GM23338 (cell line): ENCODE measurements at regions not wholly inside any gene's neighbourhood (a gene's known extent, or its start where the extent isn't known, plus 50 kb on each side); places are given as distances from the start of the nearest gene placed in this dataset.

ENCODE experiments used
- ATAC-seq: fragments of 200-7000 bp; cut with Tn5 transposase; 3 replicates; pipeline ENCODE4 v1.9.1; 2020
- DNase-seq: peaks from one replicate; pipeline ENCODE4 v3.0.0-alpha.2; 2015; ENCODE audit warnings: low spot score
- H2AFZ ChIP-seq: fragments of 200-600 bp; sonication (generic); 2 replicates; pipeline ENCODE4 v1.8.0; 2016; ENCODE audit warnings: antibody characterized with exemption, mild to moderate bottlenecking, moderate library complexity
- H3F3A ChIP-seq: fragments of 200-600 bp; sonication (generic); replicated peaks from 2 replicates; pipeline ENCODE4 v1.8.0; 2017; ENCODE audit warnings: antibody characterized with exemption, mixed run types, low read depth
- H3K27ac ChIP-seq: fragments of 200-600 bp; sonication (generic); 2 replicates; pipeline ENCODE4 v1.6.1; 2016; ENCODE audit warnings: low read depth
- H3K27me3 ChIP-seq: fragments of 200-600 bp; sonication (generic); 2 replicates; pipeline ENCODE4 v1.8.0; 2016; ENCODE audit warnings: mild to moderate bottlenecking, mixed run types, moderate library complexity; ENCODE audit not compliant: insufficient read depth
- H3K36me3 ChIP-seq: fragments of 200-600 bp; sonication (generic); 2 replicates; pipeline ENCODE4 v1.8.0; 2016; ENCODE audit warnings: mild to moderate bottlenecking; ENCODE audit not compliant: insufficient read depth
- H3K4me1 ChIP-seq: fragments of 200-600 bp; sonication (generic); 2 replicates; pipeline ENCODE4 v1.8.0; 2016; ENCODE audit warnings: mild to moderate bottlenecking, moderate library complexity; ENCODE audit not compliant: insufficient read depth
- H3K4me2 ChIP-seq: fragments of 200-600 bp; sonication (generic); 2 replicates; pipeline ENCODE4 v1.7.1; 2017; ENCODE audit warnings: mixed run types
- H3K4me3 ChIP-seq: fragments of 200-600 bp; sonication (generic); 2 replicates; pipeline ENCODE4 v1.6.1; 2016; ENCODE audit warnings: mixed run types
- H3K79me2 ChIP-seq: fragments of 200-600 bp; sonication (generic); replicated peaks from 2 replicates; pipeline ENCODE4 v1.8.0; 2017; ENCODE audit warnings: mild to moderate bottlenecking; ENCODE audit not compliant: insufficient read depth
- H3K9me2 ChIP-seq: fragments of 200-600 bp; sonication (generic); 2 replicates; pipeline ENCODE4 v1.8.0; 2017; ENCODE audit not compliant: insufficient read depth
- H4K20me1 ChIP-seq: fragments of 200-600 bp; sonication (generic); replicated peaks from 2 replicates; pipeline ENCODE4 v1.8.0; 2017; ENCODE audit warnings: mild to moderate bottlenecking; ENCODE audit not compliant: insufficient read depth
- H3K27ac Mint-ChIP-seq: 2 replicates; pipeline ENCODE4 v1.8.0; 2020; ENCODE audit warnings: inconsistent platforms, mild to moderate bottlenecking, moderate library complexity, mixed read lengths
- H3K27me3 Mint-ChIP-seq: 3 replicates; pipeline ENCODE4 v1.8.0; 2022; ENCODE audit warnings: low read depth, mild to moderate bottlenecking, moderate library complexity, mixed read lengths, inconsistent platforms; ENCODE audit not compliant: insufficient read depth, poor library complexity
- H3K36me3 Mint-ChIP-seq: 3 replicates; pipeline ENCODE4 v1.8.0; 2021; ENCODE audit warnings: low read depth, mild to moderate bottlenecking, inconsistent platforms, moderate library complexity, mixed read lengths
- H3K4me1 Mint-ChIP-seq: 3 replicates; pipeline ENCODE4 v1.8.0; 2020; ENCODE audit warnings: mild to moderate bottlenecking, inconsistent platforms, mixed read lengths
- H3K4me3 Mint-ChIP-seq: 3 replicates; pipeline ENCODE4 v1.8.0; 2021; ENCODE audit warnings: moderate library complexity, mild to moderate bottlenecking, inconsistent platforms, mixed read lengths
- H3K9me3 Mint-ChIP-seq: 3 replicates; pipeline ENCODE4 v1.8.0; 2020; ENCODE audit warnings: moderate library complexity, mild to moderate bottlenecking, inconsistent platforms, mixed read lengths
- CTCF ChIP-seq, 2 experiments: fragments of 200-600 bp in 1 of 2; sonication (generic) in 1 of 2; conservative IDR thresholded peaks; 2 replicates each; pipeline versions ENCODE4 v1.5.1 to v1.6.1; 2016 to 2017; ENCODE audit warnings: antibody characterized with exemption in 2 of 2, low read depth in 2 of 2, mild to moderate bottlenecking in 2 of 2, moderate library complexity in 1 of 2
- ETS1 ChIP-seq: IDR thresholded peaks from 2 replicates; pipeline ENCODE4 v1.6.1; 2016; ENCODE audit warnings: antibody characterized with exemption
- EZH2 ChIP-seq: fragments of 200-600 bp; sonication (generic); IDR thresholded peaks from one replicate; pipeline ENCODE4 v1.8.0; 2017; ENCODE audit warnings: antibody characterized with exemption, mild to moderate bottlenecking, low read depth; ENCODE audit not compliant: unreplicated experiment
- EZH2phosphoT487 ChIP-seq: fragments of 200-600 bp; sonication (generic); IDR thresholded peaks from one replicate; pipeline ENCODE4 v1.8.1; 2018; ENCODE audit warnings: antibody characterized with exemption; ENCODE audit not compliant: unreplicated experiment
- JUNB ChIP-seq: IDR thresholded peaks from one replicate; pipeline ENCODE4 v1.6.1; 2016; ENCODE audit warnings: antibody characterized with exemption; ENCODE audit not compliant: unreplicated experiment
- NANOG ChIP-seq: IDR thresholded peaks from 2 replicates; pipeline ENCODE4 v1.6.1; 2016; ENCODE audit warnings: antibody characterized with exemption, borderline replicate concordance
- POLR2AphosphoS5 ChIP-seq: IDR thresholded peaks from 2 replicates; pipeline ENCODE4 v1.6.1; 2016; ENCODE audit warnings: antibody characterized with exemption, low read depth
- REST ChIP-seq: IDR thresholded peaks from one replicate; pipeline ENCODE4 v1.6.1; 2018; ENCODE audit warnings: antibody characterized with exemption; ENCODE audit not compliant: unreplicated experiment
- STAT1 ChIP-seq: IDR thresholded peaks from one replicate; pipeline ENCODE4 v1.6.1; 2016; ENCODE audit warnings: antibody characterized with exemption; ENCODE audit not compliant: unreplicated experiment
- ZNF114 ChIP-seq: fragments of 250-450 bp; sonication (Bioruptor Pico); IDR thresholded peaks from 2 replicates; pipeline ENCODE4 v1.5.0; 2020; ENCODE audit warnings: mild to moderate bottlenecking, moderate library complexity
- ZNF331 ChIP-seq: fragments of 250-450 bp; sonication (Bioruptor Pico); IDR thresholded peaks from 2 replicates; pipeline ENCODE4 v1.5.0; 2020; ENCODE audit warnings: low read depth, mild to moderate bottlenecking, moderate library complexity
- ZNF462 ChIP-seq: fragments of 250-450 bp; sonication (Bioruptor Pico); IDR thresholded peaks from 2 replicates; pipeline ENCODE4 v1.5.0; 2020; ENCODE audit warnings: mild to moderate bottlenecking, moderate library complexity

- H3K4me3 Mint-ChIP-seq: no peak overlapping the region
- TF ChIP-seq ZNF331 (CRISPR knock-in tag) (no peak), ZNF114 (CRISPR knock-in tag) (no peak), CTCF (conservative IDR thresholded peaks at IDR 0.05; ENCODE audit: low read depth in 2 of 2) (no peak), ETS1 (no peak), REST (no peak), EZH2phosphoT487 (no peak), JUNB (no peak), ZNF462 (CRISPR knock-in tag) (no peak), NANOG (no peak), POLR2AphosphoS5 (no peak), EZH2 (no peak), STAT1 (no peak)
Measured at GRCh38 chr14:99004112-99004511, 267.9 kb downstream of the BCL11B start.

More at GRCh38 chr14:99004112-99004511, 267.9 kb downstream of the BCL11B start:
- peaks cover 11% of the 10 kb centered on the region for H3K4me1 Mint-ChIP-seq
- H3K27ac ChIP-seq: no peak overlapping the region
- DNase-seq: no peak
- no peak overlapping the region for H3K4me2 ChIP-seq
- H3K79me2 ChIP-seq: no peaks in the 10 kb centered on the region
- H3K36me3 Mint-ChIP-seq: no peaks in the 10 kb centered on the region; the same call in 2 of the 3 replicates
- H3K27ac Mint-ChIP-seq: no peak overlapping the region
- no peaks in the 10 kb centered on the region; the same call in 2 of the 3 replicates for H3K9me3 Mint-ChIP-seq
- H3F3A ChIP-seq: no peaks in the 10 kb centered on the region
- H3K9me2 ChIP-seq: no peaks in the 10 kb centered on the region
- no peaks in the 10 kb centered on the region for H4K20me1 ChIP-seq
- ATAC-seq: no peak
- peaks cover 10% of the 10 kb centered on the region for H3K4me1 ChIP-seq
- no peaks in the 10 kb centered on the region for H3K36me3 ChIP-seq
- no peak overlapping the region for H3K4me3 ChIP-seq
- no peaks in the 10 kb centered on the region for H3K27me3 ChIP-seq
- H3K27me3 Mint-ChIP-seq: no peaks in the 10 kb centered on the region
- no peak overlapping the region; the same call in 1 of the 2 replicates for H2AFZ ChIP-seq
